GM12873 (cell line): ENCODE measurements at regions not wholly inside any gene's neighbourhood (a gene's known extent, or its start where the extent isn't known, plus 50 kb on each side); places are given as distances from the start of the nearest gene placed in this dataset.

Source experiments
- CTCF ChIP-seq: IDR thresholded peaks from 2 replicates; pipeline ENCODE4 v1.5.1; 2012; ENCODE audit warnings: low read depth, mild to moderate bottlenecking, moderate library complexity, low read length, control low read depth; ENCODE audit not compliant: insufficient read depth; ENCODE audit errors: missing control alignments

- TF ChIP-seq CTCF: no peak
Observed at GRCh38 chr6:134636186-134636799, 313.6 kb downstream of the ALDH8A1 start.

- no peak for TF ChIP-seq CTCF
Observed at GRCh38 chr6:134634966-134635365, 314.9 kb downstream of the ALDH8A1 start.

- TF ChIP-seq CTCF: no peak
Observed at GRCh38 chr6:134634466-134634865, 315.4 kb downstream of the ALDH8A1 start.

- TF ChIP-seq CTCF: no peak
Observed at GRCh38 chr6:134632024-134632423, 314.1 kb upstream of the SGK1 start.

GRCh38 chr6:134631398-134631924 lies 313.5 kb upstream of the SGK1 start:
- no peak for TF ChIP-seq CTCF

GRCh38 chr6:134630508-134631121 lies 312.7 kb upstream of the SGK1 start:
- no peak for TF ChIP-seq CTCF

- no peak for TF ChIP-seq CTCF
Observed at GRCh38 chr6:134628154-134628553, 310.2 kb upstream of the SGK1 start.
